GM18519 (cell line): ENCODE measurements at regions not wholly inside any gene's neighbourhood (a gene's known extent, or its start where the extent isn't known, plus 50 kb on each side); places are given as distances from the start of the nearest gene placed in this dataset.
"Not testable (repeated sequence)": the region's sequence is repeated elsewhere in the genome, so short reads cannot be mapped to it uniquely, and the experiment has no call there.

ENCODE experiments used
- ATAC-seq: cut with Tn5 transposase; IDR thresholded peaks from one replicate; pipeline ENCODE4 v1.9.1; 2021; ENCODE audit warnings: mild to moderate bottlenecking, moderate library complexity; ENCODE audit not compliant: unreplicated experiment, low FRiP score

DNA sequence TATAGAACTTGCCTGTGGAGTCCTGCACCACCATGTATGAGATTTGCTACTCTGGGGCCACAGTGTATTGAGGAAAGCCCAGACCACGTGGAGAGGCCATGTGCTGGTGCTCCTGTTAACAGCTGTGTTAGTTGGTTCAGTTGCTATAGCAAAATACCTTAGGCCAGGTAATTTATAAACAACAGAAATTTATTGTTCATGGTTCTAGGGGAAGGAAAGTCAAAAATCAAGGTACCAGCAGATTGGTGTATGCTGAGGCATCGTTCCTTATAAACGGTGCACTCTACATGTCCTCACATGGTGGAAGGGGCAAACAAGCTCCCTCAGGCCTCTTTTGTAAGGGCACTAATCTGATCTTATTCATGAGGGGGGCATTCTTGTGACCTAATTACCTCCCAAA is 135.9 kb upstream of the FOXN2 start:
- ATAC-seq, result no peak

DNA sequence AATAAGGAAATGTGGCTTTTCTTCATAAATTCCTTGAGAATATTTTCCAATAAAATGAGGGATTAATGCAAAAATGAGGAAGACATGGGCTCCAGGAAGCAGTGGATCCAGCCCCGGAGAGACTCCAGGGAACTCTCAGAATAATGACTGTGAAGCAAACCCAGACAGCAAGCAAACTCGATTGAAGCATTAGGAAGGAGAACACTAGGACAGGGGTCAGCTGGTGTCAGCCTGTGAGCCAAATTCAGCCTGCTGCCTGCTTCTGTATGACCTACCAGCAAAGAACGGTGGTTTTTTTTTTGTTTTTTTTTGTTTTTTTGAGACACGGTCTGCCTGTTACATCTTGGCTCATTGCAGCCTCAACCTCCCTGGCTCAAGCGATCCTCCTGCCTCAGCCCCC is 133.9 kb upstream of the FOXN2 start:
- ATAC-seq, result no peak

DNA sequence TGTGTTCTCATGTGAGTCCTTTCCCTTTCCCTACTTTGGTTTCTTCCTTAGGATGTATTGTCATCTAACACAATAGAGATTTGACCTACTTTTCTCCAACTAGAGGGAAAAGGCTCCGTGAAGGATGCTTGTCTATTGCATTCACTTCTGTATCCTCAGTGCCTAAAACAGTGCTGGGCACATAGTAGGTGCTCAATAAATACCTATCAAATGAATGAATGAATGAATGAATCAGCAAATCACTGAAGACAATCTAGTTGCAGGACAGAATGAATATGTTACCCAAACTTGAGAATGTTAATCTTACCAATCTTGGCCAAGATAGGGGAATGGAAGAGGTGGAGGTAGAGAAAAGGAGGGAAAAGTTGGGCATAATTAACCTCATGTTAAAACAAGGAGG is 131.2 kb upstream of the FOXN2 start:
- ATAC-seq, result no peak

DNA sequence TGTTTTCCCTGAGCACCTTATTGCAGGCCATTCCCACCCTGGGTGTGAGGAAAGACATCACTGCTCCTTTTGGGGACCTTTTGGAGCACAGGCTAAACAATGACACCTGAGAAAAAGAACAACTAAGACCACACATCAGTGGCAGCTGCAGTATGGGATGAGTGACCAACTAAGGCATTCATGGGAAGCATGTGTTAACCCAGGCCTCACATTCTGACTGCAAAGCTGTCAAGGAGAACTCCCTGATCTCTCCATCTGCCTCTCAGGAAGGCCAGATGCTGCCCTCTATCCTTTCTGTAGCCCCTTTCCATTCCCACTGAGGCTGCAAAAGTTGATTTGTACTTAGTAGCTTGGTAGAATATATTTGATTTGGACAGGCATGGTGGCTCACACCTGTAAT is 130.5 kb upstream of the FOXN2 start:
- no peak for ATAC-seq

DNA sequence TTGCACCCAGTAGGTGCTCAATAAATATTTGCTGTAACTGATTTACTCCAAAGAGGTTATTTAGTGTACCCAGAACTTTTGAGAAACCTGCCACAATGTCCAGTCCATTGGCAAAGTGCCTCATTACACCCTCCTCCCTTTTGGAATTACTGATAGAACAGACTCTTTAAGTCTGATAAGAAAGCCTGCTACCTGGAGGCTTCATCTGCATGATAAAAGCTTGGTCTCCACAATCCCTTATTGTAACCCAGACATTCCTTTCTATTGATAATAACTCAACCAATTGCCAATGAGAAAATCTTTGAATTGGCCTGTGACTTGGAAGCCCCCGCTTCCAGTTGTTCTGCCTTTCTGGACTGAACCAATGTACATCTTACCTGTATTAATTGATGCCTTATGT is 127.0 kb upstream of the FOXN2 start:
- ATAC-seq, result no peak

DNA sequence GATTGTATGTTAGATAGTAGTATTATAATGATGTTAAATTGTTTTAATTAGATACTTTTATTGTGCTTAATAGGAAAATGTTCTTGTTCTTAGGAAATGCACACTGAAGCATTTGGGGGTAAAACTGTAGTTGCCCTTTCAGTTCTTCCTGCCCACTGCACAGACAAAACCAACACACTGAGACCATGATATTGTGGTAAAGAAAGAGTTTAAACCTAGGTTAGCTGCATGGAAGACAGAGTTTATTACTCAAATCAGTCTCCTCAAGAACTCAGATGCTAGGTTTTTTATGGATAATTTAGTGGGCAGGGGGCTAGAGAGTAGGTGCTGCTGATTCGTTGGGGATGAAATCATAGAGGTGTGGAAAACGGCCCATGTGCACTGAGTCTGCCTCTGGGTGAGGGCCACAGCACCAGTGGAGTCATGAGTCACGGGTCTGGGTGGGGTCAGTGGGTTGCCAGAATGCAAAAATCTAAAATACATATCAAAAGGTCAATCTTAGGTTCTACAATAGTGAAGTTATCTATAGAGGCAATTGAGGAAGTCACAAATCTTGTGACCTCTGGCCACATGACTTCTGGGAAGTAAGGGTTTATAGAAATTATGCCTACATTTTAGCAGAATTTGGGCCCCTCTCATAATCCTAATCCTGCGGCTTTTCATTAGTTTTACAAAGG is 124.8 kb upstream of the FOXN2 start:
- no peak for ATAC-seq

DNA sequence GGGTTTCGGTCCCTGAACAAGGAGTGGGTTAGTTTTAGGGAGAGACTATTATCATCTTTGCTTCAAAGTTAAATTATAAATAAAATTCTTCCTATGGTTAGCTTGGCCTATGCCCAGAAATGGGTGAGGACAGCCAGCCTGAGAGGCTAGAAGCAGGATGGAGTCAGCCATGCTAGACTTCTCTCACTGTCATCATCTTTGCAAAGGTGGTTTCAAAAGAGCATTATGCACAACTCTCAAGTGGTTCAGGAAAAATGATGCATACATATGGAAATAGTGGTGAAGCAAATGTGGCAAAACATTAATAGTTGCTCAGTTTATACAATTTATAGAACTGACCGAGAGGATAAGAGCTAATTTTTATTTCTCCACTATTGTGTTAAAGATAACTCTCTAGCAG is 124.3 kb upstream of the FOXN2 start:
- no peak for ATAC-seq

DNA sequence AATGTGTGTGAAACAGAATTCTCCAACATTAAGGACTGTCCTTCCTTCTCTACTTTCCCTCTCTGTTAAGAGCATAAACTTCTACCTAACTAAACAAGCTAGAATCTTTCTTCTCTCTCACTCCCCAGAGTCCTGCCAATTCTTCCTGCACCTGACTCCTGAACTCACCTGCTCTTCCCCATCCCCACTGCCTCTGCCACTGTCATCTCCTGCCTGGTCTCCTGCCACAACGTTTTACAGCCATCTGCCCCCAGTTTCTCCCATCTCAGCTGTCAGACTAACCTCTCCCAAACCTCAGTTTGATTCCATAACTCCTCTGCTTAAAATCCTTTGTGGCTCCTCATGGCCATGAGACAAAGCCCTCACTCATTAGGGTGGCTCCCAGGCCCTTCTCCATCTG is 119.8 kb upstream of the FOXN2 start:
- ATAC-seq, result no peak

DNA sequence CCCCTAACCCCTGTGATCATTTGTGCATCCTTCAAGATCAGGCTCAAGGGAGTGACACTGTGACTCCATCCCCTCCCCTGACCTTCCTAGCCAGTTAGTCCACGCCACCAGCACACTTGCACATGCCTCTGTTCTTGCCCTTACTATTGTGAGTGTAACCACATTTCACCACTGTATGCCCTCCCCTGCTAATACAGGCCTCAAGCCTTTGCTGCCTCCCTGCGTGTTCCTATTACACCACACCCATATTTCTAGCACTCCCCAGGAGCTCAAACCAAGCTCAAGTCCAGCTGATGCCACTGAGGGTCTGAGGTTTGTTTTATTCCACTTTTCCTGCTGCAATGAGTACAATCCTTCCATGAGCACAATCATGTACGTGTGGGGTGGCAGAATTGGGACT is 119.3 kb upstream of the FOXN2 start:
- no peak for ATAC-seq

DNA sequence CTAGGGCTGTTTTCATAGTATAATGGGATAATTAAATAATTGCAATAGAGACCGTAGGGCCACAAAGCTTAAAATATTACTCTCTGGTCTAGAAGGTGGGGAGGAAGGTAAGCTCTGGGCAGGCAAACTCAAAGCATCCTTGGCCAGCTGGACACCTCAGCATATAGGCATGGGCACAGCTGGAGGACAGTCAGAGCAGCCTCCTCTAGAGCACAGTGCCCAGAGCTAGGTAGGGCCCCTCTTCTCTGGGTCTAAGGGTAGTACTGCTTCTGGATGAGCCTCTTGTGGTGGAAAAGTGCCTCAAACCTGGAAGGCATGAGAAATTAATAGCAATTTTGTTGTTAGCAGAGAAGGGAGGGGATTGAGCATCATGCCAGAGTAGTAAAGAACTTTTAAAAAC is 116.9 kb upstream of the FOXN2 start:
- ATAC-seq, result no peak

DNA sequence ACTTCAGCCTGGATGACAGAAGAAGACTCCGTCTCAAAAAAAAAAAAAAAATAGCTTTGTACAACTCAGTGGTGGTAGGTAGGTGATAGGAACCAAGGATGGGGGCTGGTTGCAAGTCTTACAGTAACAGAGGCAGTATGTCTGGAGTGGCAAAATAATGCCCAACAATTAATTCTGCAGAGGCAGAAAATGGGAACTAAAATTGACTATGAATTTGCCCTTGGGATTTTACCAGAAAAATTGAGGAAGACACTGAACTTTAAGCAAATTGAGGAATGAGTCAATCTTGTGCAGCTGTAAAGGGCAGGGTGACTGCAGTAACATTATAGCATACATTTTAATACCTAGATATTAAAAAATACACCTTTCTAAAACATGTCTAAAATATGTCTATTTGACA is 116.1 kb upstream of the FOXN2 start:
- no peak for ATAC-seq

DNA sequence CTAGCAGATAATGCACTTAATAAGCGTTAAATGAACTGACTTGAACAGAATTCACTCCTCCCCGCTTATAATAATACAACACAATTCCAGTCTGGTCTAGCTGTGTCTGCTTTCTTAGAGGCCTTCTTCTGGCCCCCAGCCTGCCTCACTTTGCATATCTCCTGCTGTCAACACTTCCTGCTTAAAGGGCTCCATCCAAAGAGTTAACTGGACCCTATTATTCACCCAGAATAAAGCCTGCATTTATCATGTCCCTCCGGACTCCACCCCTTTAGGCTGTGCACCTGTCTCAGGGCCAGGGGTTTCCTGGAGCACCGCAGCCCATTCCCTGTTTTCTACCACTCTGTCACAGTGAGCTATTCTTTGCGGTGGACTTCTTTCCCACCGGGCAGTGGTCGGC is 115.4 kb upstream of the FOXN2 start:
- no peak for ATAC-seq

DNA sequence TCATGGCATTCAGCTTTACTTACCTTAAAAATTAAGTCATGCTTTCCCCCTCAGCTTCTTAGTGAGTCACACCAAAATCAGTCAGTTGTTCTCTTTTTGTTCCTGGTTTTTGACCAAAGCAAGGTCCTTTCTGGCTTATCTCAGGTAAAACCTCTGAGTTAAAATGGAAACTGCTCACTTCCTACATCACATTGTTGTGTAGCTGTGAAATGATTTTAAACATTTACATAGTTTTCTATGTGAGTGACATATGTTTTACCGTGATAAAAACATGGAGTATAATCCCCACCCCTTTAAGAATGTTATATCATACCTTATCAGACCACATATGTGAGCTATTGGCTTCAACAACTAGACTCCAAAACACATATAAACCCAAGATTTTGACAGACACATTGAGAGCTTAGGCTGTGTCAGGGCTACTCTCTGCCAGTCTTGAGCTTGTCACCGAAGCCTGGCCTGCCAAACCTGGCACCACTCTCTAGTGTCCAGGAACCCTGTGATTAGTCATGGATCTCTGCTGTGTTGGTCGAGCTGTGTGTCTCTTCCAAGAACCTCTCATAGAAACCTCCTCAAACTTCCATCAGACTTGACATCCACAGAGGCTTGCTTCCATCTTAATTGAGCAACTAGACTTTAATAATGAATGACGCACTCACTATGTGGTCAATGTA is 113.7 kb upstream of the FOXN2 start:
- ATAC-seq, result peak; percentile 69

DNA sequence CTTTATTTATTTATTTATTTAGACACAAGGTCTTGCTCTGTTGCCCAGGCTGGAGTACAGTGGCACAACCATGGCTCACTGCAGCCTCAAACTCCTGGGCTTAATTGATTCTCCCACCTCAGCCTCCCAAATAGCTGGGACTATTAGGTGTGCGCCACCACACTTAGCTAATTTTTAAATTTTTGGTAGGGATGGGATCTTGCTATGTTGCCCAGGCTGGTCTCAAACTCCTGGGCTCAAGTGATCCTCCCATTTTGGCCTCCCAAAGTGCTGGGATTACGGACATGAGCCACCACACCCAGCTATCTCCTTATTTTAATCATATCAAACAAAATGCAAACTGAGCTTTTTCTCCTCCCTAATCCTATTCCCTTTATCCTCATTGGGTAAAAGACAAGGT is 113.0 kb upstream of the FOXN2 start:
- not testable (repeated sequence) for ATAC-seq

DNA sequence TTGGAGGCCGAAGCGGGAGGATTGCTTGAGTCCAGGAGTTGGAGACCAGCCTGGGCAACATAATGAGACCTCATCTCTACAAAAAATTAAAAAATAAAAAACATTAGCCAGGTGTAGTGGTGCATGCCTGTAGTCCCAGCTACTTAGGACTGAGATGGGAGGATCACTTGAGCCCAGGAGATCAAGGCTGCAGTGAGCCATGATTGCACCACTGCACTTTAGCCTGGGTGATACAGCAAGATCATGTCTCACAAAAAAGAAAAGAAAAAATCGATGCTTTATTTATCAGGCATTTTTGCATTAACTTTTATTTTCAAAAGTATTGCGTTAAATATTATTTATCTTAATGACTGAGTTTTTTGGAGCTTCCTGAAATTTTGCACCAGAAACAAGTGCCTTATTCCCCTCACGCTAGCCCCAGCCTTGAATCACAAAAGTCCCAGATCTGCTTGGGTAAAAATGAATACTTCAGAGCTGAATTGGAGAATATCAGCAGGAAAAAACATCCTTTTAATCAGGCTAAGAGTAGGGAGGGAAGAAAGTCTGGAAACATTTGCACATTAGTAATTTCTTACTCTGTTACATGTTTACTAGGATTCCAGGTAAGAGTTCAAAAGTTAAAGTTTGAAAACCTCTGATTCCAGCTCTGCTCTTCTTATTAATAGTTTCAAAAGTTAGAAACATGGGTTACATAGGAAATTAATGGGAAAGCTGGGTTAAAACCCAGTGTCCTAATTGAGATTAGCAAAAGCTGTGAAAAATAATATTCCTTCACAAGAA is 111.4 kb upstream of the FOXN2 start:
- no peak for ATAC-seq

DNA sequence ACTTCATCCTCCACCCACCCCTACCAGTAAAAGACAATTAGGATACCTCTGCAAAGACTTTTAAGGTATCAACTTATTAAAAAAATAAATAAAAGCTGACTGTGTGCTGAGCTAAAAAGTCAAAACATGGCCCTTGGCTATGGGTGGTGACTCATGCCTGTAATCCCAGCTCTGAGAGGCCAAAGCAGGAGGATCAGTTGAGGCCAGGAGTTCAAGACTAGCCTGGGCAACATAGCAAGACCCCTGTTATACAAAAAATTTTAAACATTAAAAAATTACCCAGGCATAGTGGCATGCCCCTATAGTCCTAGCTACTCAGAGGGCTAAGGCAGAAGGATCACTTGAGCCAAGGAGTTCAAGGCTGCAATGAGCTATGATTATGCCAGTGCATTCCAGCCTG is 110.8 kb upstream of the FOXN2 start:
- ATAC-seq, result no peak

DNA sequence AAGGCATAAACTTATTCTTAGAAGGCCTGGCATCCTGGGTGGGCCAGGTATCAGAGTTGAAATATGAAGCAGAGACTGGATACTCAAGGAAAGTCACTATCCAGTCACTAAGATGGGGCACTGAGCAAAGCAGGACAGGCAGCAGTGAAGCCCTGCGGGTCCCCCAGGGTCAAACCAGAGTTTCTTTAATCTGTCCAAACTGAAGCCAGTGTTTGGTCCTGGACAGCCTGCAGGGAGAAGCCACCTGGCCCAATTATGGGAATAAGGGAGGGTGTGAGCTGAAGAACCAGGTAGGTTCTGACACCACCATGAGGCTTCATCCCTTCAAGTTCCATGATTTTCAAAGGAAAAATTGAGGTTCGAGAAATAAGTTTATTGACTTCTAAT is 109.7 kb upstream of the FOXN2 start:
- no peak for ATAC-seq

DNA sequence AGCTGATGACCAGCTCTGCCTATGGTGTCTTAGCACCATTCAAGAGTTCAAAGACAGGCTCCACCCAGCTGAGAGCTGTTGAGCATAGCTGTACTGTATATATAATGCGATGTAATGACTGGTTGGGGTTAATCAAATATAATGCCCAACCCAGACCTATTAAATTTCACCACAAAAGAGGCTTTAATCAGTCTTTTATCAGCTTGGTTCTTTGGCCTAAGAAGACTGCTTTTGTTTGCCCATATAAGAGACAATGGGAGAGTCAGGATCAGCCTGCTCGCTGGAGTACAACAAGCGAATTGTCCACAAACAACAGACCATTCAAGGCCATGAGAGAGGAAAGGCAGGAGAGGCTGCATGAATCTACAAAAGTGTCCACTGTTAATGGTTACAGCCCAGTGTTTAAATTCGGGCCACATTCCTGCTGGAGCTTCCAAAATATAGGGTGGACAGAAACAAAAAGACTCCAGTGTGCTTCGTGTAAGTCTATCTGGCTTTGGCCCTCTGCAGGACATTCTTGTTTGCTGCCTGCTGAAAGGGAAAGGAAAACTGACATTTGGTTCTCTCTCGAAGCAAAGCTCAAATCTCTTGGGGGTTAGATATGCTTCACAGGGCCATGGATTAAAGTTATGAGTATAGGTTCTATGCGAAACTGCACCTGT is 109.2 kb upstream of the FOXN2 start:
- no peak for ATAC-seq

DNA sequence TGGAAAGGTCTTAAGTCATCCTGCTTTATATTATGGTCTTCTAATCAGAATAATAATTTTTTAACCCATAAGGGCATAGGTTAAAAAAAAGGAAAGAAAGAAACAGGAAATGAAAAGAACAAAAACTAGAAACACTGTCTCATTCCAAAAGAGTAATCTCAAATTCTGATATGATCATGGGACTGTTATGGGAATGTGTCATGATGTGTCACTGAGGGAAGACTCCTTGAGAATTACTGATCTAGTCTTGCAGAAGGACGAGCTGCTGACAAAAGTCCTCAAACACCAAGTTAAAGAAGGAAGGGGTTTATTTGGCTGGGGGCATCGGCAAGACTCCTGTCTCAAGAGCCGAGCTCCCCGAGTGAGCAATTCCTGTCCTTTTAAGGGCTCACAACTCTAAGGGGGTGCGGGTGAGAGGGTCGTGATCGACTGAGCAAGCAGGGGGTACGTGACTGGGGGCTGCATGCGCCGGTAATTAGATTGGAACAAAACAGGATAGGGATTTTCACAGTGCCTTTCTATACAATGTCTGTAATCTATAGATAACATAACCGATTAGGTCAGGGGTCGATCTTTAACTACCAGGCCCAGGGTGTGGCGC is 108.3 kb upstream of the FOXN2 start:
- ATAC-seq, result not testable (repeated sequence)

DNA sequence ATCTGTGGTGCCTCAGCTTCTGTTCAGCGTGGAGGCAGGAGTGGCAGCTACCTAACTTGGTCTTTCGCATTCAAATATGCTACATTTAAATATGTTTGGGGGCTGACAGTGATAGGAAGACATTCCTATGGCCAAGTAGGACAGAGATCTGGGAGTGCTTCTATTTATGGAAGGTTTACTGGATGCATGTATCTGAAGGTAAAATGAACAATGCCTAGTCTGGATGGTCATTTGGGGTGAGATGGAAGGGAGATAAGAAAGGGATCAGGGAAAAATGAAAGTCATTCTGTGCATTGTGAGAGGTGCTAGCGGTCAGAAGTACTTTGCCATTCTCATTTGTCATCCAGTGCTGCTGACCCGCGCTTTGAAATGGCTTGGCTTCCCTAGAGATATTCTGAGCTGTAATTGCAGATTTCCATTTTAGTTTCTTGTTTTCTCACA is 107.3 kb upstream of the FOXN2 start:
- no peak for ATAC-seq

DNA sequence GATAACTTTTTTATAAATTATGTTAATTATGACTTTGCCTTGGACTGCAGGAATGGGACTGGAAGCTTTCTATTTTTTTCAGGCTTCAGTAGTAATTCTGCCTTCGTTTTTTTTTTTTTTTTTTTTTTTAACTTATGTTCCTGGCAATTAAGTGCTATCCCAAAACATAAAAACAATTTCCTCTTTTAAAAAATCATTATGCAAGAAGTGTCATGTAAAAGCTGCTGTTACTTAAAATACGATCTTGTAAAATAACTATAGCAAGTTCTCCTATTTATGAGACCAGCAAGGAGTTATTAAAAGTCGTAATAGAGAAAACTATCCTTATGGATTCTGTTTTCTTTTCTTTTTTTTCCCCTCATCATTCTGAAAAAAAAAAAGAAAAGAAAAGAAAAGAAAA is 106.6 kb upstream of the FOXN2 start:
- ATAC-seq, result no peak
